GM18861 (cell line): ENCODE measurements at regions not wholly inside any gene's neighbourhood (a gene's known extent, or its start where the extent isn't known, plus 50 kb on each side); places are given as distances from the start of the nearest gene placed in this dataset.
"Not testable (repeated sequence)": the region's sequence is repeated elsewhere in the genome, so short reads cannot be mapped to it uniquely, and the experiment has no call there.

Source experiments
- ATAC-seq: cut with Tn5 transposase; IDR thresholded peaks from one replicate; pipeline ENCODE4 v1.9.1; 2021; ENCODE audit not compliant: unreplicated experiment

- ATAC-seq = no peak
Measured at GRCh38 chr20:29319725-29320124, 1937.7 kb upstream of the DEFB115 start.

- ATAC-seq = not testable (repeated sequence)
Measured at GRCh38 chr20:29320216-29320949, 1937.1 kb upstream of the DEFB115 start.

- ATAC-seq = not testable (repeated sequence)
Measured at GRCh38 chr20:29323631-29324515, 1933.6 kb upstream of the DEFB115 start.

- ATAC-seq = not testable (repeated sequence)
Measured at GRCh38 chr20:29324516-29325303, 1932.8 kb upstream of the DEFB115 start.

GRCh38 chr20:29325304-29325640 is 1932.2 kb upstream of the DEFB115 start:
- ATAC-seq = no peak

- ATAC-seq = not testable (repeated sequence)
Measured at GRCh38 chr20:29325781-29326180, 1931.7 kb upstream of the DEFB115 start.

- no peak for ATAC-seq
Measured at GRCh38 chr20:29326376-29327070, 1930.9 kb upstream of the DEFB115 start.

- not testable (repeated sequence) for ATAC-seq
Measured at GRCh38 chr20:29327600-29328420, 1929.7 kb upstream of the DEFB115 start.

- not testable (repeated sequence) for ATAC-seq
Measured at GRCh38 chr20:29330429-29331115, 1926.9 kb upstream of the DEFB115 start.

GRCh38 chr20:29349836-29350235 is 1907.6 kb upstream of the DEFB115 start:
- ATAC-seq = no peak

- ATAC-seq = not testable (repeated sequence)
Measured at GRCh38 chr20:29375937-29376336, 1881.5 kb upstream of the DEFB115 start.

- not testable (repeated sequence) for ATAC-seq
Measured at GRCh38 chr20:29392853-29393252, 1864.6 kb upstream of the DEFB115 start.

GRCh38 chr20:29408034-29408695 is 1849.3 kb upstream of the DEFB115 start:
- ATAC-seq = no peak

- ATAC-seq = not testable (repeated sequence)
Measured at GRCh38 chr20:29408707-29409106, 1848.8 kb upstream of the DEFB115 start.

- ATAC-seq = not testable (repeated sequence)
Measured at GRCh38 chr20:29409160-29409689, 1848.2 kb upstream of the DEFB115 start.

GRCh38 chr20:29409833-29410805 is 1847.3 kb upstream of the DEFB115 start:
- ATAC-seq = no peak

- ATAC-seq = no peak
Measured at GRCh38 chr20:29410806-29411457, 1846.5 kb upstream of the DEFB115 start.
